Sigmoid colon (tissue), 6 donors: ENCODE measurements at regions not wholly inside any gene's neighbourhood (a gene's known extent, or its start where the extent isn't known, plus 50 kb on each side); places are given as distances from the start of the nearest gene placed in this dataset.

ENCODE experiments used
- DNase-seq: peaks from one replicate; pipeline ENCODE4 v3.0.0-alpha.2; 2019
- H3K27ac ChIP-seq, 4 donors: fragments of 200-600 bp; sonication (generic); one replicate each; pipeline ENCODE4 v1.5.1; 2016 to 2019; ENCODE audit warnings: mild to moderate bottlenecking in 1 of 4
- H3K27me3 ChIP-seq, 3 donors: fragments of 200-600 bp; sonication (generic); one replicate each; pipeline ENCODE4 v1.5.1; 2019; ENCODE audit warnings: mild to moderate bottlenecking in 1 of 3
- H3K36me3 ChIP-seq, 4 donors: fragments of 200-600 bp; sonication (generic); one replicate each; pipeline ENCODE4 v1.5.1; 2016 to 2019
- H3K4me1 ChIP-seq, 4 donors: fragments of 200-600 bp; sonication (generic); one replicate each; pipeline ENCODE4 v1.5.1; 2017 to 2019
- H3K4me3 ChIP-seq, 4 donors: fragments of 200-600 bp; sonication (generic); one replicate each; pipeline ENCODE4 v1.5.1; 2017 to 2019; ENCODE audit warnings: mild to moderate bottlenecking in 2 of 4, moderate library complexity in 1 of 4
- H3K9me3 ChIP-seq, 4 donors: fragments of 200-600 bp in 3 of 4; sonication (generic) in 3 of 4; one replicate each; pipeline versions ENCODE4 v1.5.1 to v1.6.1; 2013 to 2019
- CTCF ChIP-seq, 4 experiments: fragments of 450-650 bp in 3 of 4; fragments of 200-600 bp in 1 of 4; IDR thresholded peaks; one replicate each; pipeline ENCODE4 v1.5.1; 2016 to 2019; ENCODE audit warnings: antibody characterized with exemption in 4 of 4, mild to moderate bottlenecking in 3 of 4, moderate library complexity in 2 of 4
- EP300 ChIP-seq, 4 donors: sonication (generic); formaldehyde crosslinking; IDR thresholded peaks; one replicate each; pipeline ENCODE4 v1.6.1; 2017; ENCODE audit warnings: antibody characterized with exemption in 4 of 4
- POLR2A ChIP-seq, 2 donors: fragments of 450-650 bp; IDR thresholded peaks; one replicate each; pipeline ENCODE4 v1.6.1; 2016; ENCODE audit warnings: antibody characterized with exemption in 2 of 2, mild to moderate bottlenecking in 2 of 2, moderate library complexity in 2 of 2
- POLR2AphosphoS5 ChIP-seq, 4 donors: sonication (generic); formaldehyde crosslinking; IDR thresholded peaks; one replicate each; pipeline ENCODE4 v1.6.1; 2017; ENCODE audit warnings: antibody characterized with exemption in 4 of 4
- WGBS, 2 donors: extraction: QIAGEN DNeasy Blood & Tissue Kit; methylation state at CpG; one replicate each; pipeline ENCODE4 v1.1.7; 2013; 5-methylcytosine and 5-hydroxymethylcytosine counted together
- intact Hi-C: fragments of 100-400 bp; cut with DNase I; formaldehyde crosslinking; loops from one replicate; pipeline ENCODE4 v1.15.1; 2023
- donor health status: healthy with polysubstance abuse.
- donor health status: healthy.

GRCh38 chr13:40056898-40057619 is 401.6 kb downstream of the COG6 start:
- Histone ChIP-seq H3K36me3 (no peaks in the 10 kb centered on the region), H3K4me3 (no peak overlapping the region), H3K9me3 (no peaks in the 10 kb centered on the region), H3K27ac (no peak overlapping the region), H3K4me1 (peaks cover 0 to 14% (median 7%) of the 10 kb centered on the region in 4 donors), H3K27me3 (no peaks in the 10 kb centered on the region)
- DNase-seq, result no peak
- TF ChIP-seq POLR2AphosphoS5 (IDR thresholded peaks at IDR 0.05) (no peak), EP300 (IDR thresholded peaks at IDR 0.05) (no peak), CTCF (IDR thresholded peaks at IDR 0.05) (no peak), POLR2A (IDR thresholded peaks at IDR 0.05) (no peak)
- intact Hi-C loops, result no loop called here
- WGBS, 2 donors, result 89 to 93% methylated on average over 4 of the region's 4 CpGs

DNA sequence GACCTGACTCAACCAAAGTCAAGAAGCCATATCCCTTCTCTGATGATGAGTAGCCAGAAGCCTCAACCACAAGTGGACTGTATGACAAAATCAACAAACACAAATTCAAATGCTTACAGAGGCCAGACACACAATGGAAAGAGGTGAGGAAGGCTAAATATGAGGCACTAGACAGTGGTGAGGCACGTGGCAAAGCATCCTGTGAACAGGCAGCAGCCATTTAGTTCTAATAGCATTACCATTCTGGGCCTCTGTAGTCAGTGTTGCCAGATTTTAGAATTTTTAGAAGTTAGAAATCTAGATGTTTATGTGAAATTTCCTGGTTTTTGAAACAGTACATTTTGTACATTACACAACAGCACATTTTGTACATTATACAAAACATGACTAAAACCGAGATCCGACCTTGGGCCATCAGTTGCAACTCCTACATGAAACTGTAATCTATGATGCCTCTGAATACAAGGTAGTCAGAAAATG is 403.3 kb downstream of the COG6 start:
- Histone ChIP-seq H3K4me1 (peaks cover 0 to 14% (median 7%) of the 10 kb centered on the region in 4 donors), H3K9me3 (no peaks in the 10 kb centered on the region), H3K27ac (peak overlapping the region in 1 of 4 donors; percentile 51), H3K27me3 (no peaks in the 10 kb centered on the region), H3K36me3 (no peaks in the 10 kb centered on the region), H3K4me3 (no peak overlapping the region)
- no peak for TF ChIP-seq POLR2AphosphoS5 (IDR thresholded peaks at IDR 0.05)
- TF ChIP-seq EP300 (IDR thresholded peaks at IDR 0.05), result no peak
- no peak for TF ChIP-seq POLR2A (IDR thresholded peaks at IDR 0.05)
- TF ChIP-seq CTCF (IDR thresholded peaks at IDR 0.05), result no peak
- intact Hi-C loops, result no loop called here
- WGBS, 2 donors, result 80 to 87% methylated on average over 3 of the region's 3 CpGs
- no peak for DNase-seq

DNA sequence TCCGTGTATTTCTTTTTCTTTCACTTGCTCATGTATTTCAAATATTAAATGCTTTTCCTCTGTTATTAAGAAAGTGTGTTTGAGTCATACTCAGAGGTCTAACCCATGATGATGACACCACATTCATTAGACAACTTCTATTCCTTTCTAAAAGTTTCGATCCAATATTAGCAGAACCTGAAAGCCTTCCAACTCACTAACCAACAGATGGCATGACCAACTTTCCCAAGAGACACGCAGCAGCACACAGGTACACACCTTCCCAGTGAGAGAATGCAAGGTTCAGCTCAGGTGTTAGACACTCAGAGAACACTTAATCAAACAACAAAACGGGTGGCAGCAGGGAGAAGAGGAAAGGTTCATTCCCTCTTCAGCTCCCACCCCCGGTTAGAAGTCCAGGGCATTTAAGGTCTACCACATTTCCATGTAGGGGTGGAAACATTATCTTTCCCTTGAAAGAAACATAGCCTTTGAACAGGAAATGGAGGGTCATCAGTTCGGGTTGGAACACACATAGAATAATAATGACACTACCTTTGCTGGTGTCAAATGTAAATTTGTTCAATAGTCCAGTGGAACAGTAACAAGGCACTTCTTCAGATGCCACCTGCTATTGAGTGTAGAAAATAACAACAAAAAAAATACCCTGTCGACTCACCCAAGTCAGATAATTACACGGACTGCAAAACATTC is 404.2 kb downstream of the COG6 start:
- H3K36me3 ChIP-seq, result no peaks in the 10 kb centered on the region
- no peak for DNase-seq
- 62 to 76% methylated on average over 8 of the region's 8 CpGs for WGBS, 2 donors
- peaks cover 0 to 14% (median 7%) of the 10 kb centered on the region in 4 donors for H3K4me1 ChIP-seq
- intact Hi-C loops, result no loop called here
- no peak overlapping the region for H3K4me3 ChIP-seq
- peak overlapping the region in 1 of 4 donors; percentile 51 for H3K27ac ChIP-seq
- TF ChIP-seq POLR2AphosphoS5 (IDR thresholded peaks at IDR 0.05) (no peak), POLR2A (IDR thresholded peaks at IDR 0.05) (no peak), CTCF (IDR thresholded peaks at IDR 0.05) (no peak), EP300 (IDR thresholded peaks at IDR 0.05) (no peak)
- H3K9me3 ChIP-seq, result no peaks in the 10 kb centered on the region
- no peaks in the 10 kb centered on the region for H3K27me3 ChIP-seq

DNA sequence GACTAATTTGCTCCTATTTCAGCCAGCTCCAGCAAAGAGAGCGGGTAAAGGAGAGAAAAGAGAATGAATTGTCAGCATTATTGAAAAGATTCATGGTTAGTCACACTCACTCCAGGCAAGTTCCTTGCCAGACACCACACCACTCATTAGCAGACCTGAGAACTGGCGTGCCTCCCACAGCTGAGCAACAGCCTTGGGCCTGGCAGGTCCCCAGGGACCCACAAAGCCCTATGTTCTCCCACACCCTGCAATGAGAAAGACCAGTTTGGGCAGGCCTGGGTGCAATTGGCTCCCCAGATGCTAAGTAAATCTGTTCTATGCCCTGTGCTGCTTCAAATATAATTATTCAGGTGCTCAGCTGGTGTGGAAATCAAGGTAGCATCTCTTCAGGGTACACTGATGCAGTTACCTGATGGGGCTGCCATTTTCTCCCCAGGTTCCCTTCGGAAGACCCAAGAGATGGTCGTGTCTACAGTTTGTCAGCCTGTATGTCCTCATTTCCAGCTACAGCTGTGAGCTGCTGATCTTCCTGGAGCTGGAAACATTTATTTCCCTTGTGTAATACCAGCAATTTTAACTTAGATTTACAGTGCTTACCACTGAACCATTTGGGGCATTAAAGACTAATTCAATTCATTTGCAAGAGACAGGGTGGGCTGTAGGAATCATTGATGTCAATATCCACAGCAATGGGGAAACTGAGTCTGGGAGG is 405.0 kb downstream of the COG6 start:
- DNase-seq, result peak; percentile 70
- H3K9me3 ChIP-seq, result no peaks in the 10 kb centered on the region
- TF ChIP-seq POLR2A (IDR thresholded peaks at IDR 0.05), result no peak
- peak in 1 of 4 donors; percentile 17 for TF ChIP-seq POLR2AphosphoS5 (IDR thresholded peaks at IDR 0.05)
- TF ChIP-seq CTCF (IDR thresholded peaks at IDR 0.05), result no peak
- H3K36me3 ChIP-seq, result no peaks in the 10 kb centered on the region
- peak overlapping the region in 1 of 4 donors; percentile 51 for H3K27ac ChIP-seq
- no peaks in the 10 kb centered on the region for H3K27me3 ChIP-seq
- H3K4me3 ChIP-seq, result no peak overlapping the region
- 79 to 81% methylated on average over 4 of the region's 4 CpGs for WGBS, 2 donors
- intact Hi-C loops, result no loop called here
- H3K4me1 ChIP-seq, result peaks cover 0 to 14% (median 7%) of the 10 kb centered on the region in 4 donors
